Natural killer cell (primary cell): ENCODE measurements at regions not wholly inside any gene's neighbourhood (a gene's known extent, or its start where the extent isn't known, plus 50 kb on each side); places are given as distances from the start of the nearest gene placed in this dataset.

Experiments used
- ATAC-seq, 3 donors: fragments of 150-1000 bp in 2 of 3; fragments of 200-7000 bp in 1 of 3; cut with Tn5 transposase; 1 replicate in 1 of 3; 2 replicates in 2 of 3; pipeline ENCODE4 v1.10.0; 2021; ENCODE audit warnings: mild to moderate bottlenecking in 2 of 3, moderate library complexity in 2 of 3
- DNase-seq, 2 donors: peaks; one replicate each; pipeline versions ENCODE4 v3.0.0 to v3.0.0-alpha.2; 2013 to 2021; ENCODE audit warnings: mixed read lengths in 1 of 2
- H3K27ac ChIP-seq: one replicate; pipeline ENCODE4 v1.5.1; 2013; ENCODE audit warnings: mild to moderate bottlenecking, low read length
- H3K27me3 ChIP-seq: one replicate; pipeline ENCODE4 v1.6.1; 2013; ENCODE audit warnings: low read length; ENCODE audit not compliant: control insufficient read depth, insufficient read depth
- H3K36me3 ChIP-seq: one replicate; pipeline ENCODE4 v1.6.1; 2013; ENCODE audit warnings: low read length; ENCODE audit not compliant: control insufficient read depth, insufficient read depth
- H3K4me1 ChIP-seq: one replicate; pipeline ENCODE4 v1.6.1; 2013; ENCODE audit warnings: low read length; ENCODE audit not compliant: control insufficient read depth, insufficient read depth
- H3K4me3 ChIP-seq: one replicate; pipeline ENCODE4 v1.5.1; 2013; ENCODE audit warnings: low read length
- H3K9me3 ChIP-seq: one replicate; pipeline ENCODE4 v1.6.1; 2013; ENCODE audit warnings: low read length; ENCODE audit not compliant: control insufficient read depth, insufficient read depth
- H3K27ac Mint-ChIP-seq, 2 donors: one replicate each; pipeline ENCODE4 v1.8.0; 2022; ENCODE audit warnings: mild to moderate bottlenecking in 2 of 2, mixed read lengths in 2 of 2, moderate library complexity in 1 of 2
- H3K27me3 Mint-ChIP-seq, 2 donors: one replicate each; pipeline ENCODE4 v1.8.0; 2022; ENCODE audit warnings: low read depth in 2 of 2, mixed read lengths in 2 of 2
- H3K36me3 Mint-ChIP-seq: one replicate; pipeline ENCODE4 v1.8.0; 2022; ENCODE audit warnings: mixed read lengths
- H3K4me1 Mint-ChIP-seq, 2 donors: one replicate each; pipeline ENCODE4 v1.8.0; 2022; ENCODE audit warnings: mixed read lengths in 2 of 2
- H3K4me3 Mint-ChIP-seq: one replicate; pipeline ENCODE4 v1.8.0; 2022; ENCODE audit warnings: mild to moderate bottlenecking, moderate library complexity, mixed read lengths
- H3K9me3 Mint-ChIP-seq, 2 donors: one replicate each; pipeline ENCODE4 v1.8.0; 2022; ENCODE audit warnings: mixed read lengths in 2 of 2
- WGBS: methylation state at CpG from one replicate; pipeline ENCODE4 v1.1.7; 2013; ENCODE audit warnings: missing lambda C conversion rate; ENCODE audit not compliant: insufficient coverage; 5-methylcytosine and 5-hydroxymethylcytosine counted together
- intact Hi-C: fragments of 100-400 bp; cut with micrococcal nuclease; formaldehyde crosslinking; loops from one replicate; pipeline ENCODE4 v1.14.2; 2022
- TF ChIP-seq, protein P1 (sequence below): fragments of 200-600 bp; IDR thresholded peaks from one replicate; pipeline ENCODE4 v1.8.0; 2022; ENCODE audit warnings: antibody characterized with exemption

DNA sequence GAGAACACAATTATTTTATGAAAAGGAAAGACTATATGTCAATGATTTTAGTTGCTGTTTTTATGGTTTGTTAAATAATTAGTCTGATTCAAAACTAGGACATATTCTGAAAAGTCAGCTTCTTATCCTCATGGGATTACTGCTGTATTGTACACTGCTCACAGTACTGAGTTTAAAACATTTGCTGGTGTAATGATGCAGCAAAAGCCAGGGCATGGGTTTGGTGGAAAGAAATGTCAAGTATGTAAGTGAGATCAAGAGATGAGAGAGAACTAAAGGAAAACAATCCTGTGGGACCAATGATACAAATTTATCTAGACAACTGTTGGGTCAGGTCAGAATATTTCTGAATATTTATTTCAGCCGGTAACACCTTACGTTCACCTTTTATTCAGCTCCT lies 210.1 kb upstream of the ARHGEF26 start:
- no peak for DNase-seq
- intact Hi-C loops, result no loop called here
- peaks cover 0 to 3% of the 10 kb centered on the region in 2 donors for H3K9me3 Mint-ChIP-seq

DNA sequence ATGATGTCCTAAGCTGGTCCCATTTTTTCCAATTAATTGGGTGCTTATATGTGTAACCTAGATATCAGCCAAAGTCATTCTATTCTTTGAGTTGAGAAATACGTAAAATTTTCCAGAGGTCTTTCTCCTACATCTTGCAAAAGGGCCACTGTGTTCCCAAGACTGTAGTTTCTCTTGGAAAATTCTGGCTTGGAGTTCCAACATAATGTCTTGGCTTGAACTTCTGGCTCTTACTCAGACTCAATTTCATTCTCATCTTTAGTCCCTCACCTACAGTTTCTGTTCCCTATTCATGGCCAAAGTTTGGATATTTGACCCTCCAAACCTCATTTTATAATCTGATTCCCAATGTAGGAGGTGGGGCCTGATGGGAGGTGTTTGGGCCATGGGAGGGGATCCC lies 201.4 kb upstream of the ARHGEF26 start:
- H3K9me3 Mint-ChIP-seq, result peaks cover 0 to 13% of the 10 kb centered on the region in 2 donors
- no peak overlapping the region for H3K4me3 ChIP-seq
- WGBS, result 100% methylated on average over 1 of the region's 1 CpG
- TF ChIP-seq, protein P1, sequence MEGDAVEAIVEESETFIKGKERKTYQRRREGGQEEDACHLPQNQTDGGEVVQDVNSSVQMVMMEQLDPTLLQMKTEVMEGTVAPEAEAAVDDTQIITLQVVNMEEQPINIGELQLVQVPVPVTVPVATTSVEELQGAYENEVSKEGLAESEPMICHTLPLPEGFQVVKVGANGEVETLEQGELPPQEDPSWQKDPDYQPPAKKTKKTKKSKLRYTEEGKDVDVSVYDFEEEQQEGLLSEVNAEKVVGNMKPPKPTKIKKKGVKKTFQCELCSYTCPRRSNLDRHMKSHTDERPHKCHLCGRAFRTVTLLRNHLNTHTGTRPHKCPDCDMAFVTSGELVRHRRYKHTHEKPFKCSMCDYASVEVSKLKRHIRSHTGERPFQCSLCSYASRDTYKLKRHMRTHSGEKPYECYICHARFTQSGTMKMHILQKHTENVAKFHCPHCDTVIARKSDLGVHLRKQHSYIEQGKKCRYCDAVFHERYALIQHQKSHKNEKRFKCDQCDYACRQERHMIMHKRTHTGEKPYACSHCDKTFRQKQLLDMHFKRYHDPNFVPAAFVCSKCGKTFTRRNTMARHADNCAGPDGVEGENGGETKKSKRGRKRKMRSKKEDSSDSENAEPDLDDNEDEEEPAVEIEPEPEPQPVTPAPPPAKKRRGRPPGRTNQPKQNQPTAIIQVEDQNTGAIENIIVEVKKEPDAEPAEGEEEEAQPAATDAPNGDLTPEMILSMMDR, result no peak
- H3K27ac Mint-ChIP-seq, result no peak overlapping the region
- H3K27ac ChIP-seq, result no peak overlapping the region
- H3K27me3 ChIP-seq, result no peaks in the 10 kb centered on the region
- DNase-seq, result no peak
- H3K4me1 Mint-ChIP-seq, result no peaks in the 10 kb centered on the region
- H3K27me3 Mint-ChIP-seq, result no peaks in the 10 kb centered on the region
- no peaks in the 10 kb centered on the region for H3K4me1 ChIP-seq
- intact Hi-C loops, result no loop called here
- no peaks in the 10 kb centered on the region for H3K36me3 Mint-ChIP-seq
- H3K4me3 Mint-ChIP-seq, result no peak overlapping the region
- no peaks in the 10 kb centered on the region for H3K9me3 ChIP-seq
- H3K36me3 ChIP-seq, result no peaks in the 10 kb centered on the region
- no peak for ATAC-seq

More for the DNA sequence above, 210.1 kb upstream of the ARHGEF26 start:
- Mint-ChIP-seq H3K27ac (no peak overlapping the region), H3K4me1 (no peaks in the 10 kb centered on the region), H3K36me3 (no peaks in the 10 kb centered on the region), H3K27me3 (peaks cover 0 to 4% of the 10 kb centered on the region in 2 donors), H3K4me3 (no peak overlapping the region)
- no peak overlapping the region for H3K27ac ChIP-seq
- TF ChIP-seq, protein P1, result no peak
- H3K4me3 ChIP-seq, result no peak overlapping the region
- H3K4me1 ChIP-seq, result no peaks in the 10 kb centered on the region
- 90% methylated on average over 2 of the region's 2 CpGs for WGBS
- no peaks in the 10 kb centered on the region for H3K9me3 ChIP-seq
- H3K27me3 ChIP-seq, result no peaks in the 10 kb centered on the region
- no peaks in the 10 kb centered on the region for H3K36me3 ChIP-seq
- no peak for ATAC-seq

DNA sequence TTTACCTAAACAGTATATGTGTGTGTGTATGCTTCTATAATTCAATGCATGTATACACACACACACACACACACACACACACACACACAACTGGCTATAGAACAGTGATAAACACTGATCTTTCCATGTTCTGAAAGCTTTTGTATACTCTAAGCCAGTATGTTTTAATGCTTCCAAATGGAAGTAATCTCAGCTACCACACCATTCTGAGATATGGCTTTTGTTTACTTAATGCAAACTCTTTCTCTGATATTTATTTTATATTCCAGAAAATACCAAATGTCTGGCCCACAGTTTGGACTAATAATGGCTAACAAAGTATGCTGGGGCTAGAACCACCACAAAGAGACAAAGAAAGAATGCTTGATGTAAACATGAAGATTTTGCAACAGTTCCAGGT lies 199.4 kb upstream of the ARHGEF26 start:
- intact Hi-C loops, result no loop called here
- ATAC-seq (no peak), DNase-seq (no peak)
- H3K4me1 Mint-ChIP-seq, result no peaks in the 10 kb centered on the region
- peaks cover 0 to 10% of the 10 kb centered on the region in 2 donors for H3K9me3 Mint-ChIP-seq
- no peak overlapping the region for H3K4me3 Mint-ChIP-seq
- Histone ChIP-seq H3K27me3 (no peaks in the 10 kb centered on the region), H3K4me3 (no peak overlapping the region), H3K4me1 (no peaks in the 10 kb centered on the region), H3K27ac (no peak overlapping the region), H3K36me3 (no peaks in the 10 kb centered on the region), H3K9me3 (no peaks in the 10 kb centered on the region)
- H3K27ac Mint-ChIP-seq, result no peak overlapping the region
- no peaks in the 10 kb centered on the region for H3K27me3 Mint-ChIP-seq
- TF ChIP-seq, protein P1, result no peak
- no peaks in the 10 kb centered on the region for H3K36me3 Mint-ChIP-seq

DNA sequence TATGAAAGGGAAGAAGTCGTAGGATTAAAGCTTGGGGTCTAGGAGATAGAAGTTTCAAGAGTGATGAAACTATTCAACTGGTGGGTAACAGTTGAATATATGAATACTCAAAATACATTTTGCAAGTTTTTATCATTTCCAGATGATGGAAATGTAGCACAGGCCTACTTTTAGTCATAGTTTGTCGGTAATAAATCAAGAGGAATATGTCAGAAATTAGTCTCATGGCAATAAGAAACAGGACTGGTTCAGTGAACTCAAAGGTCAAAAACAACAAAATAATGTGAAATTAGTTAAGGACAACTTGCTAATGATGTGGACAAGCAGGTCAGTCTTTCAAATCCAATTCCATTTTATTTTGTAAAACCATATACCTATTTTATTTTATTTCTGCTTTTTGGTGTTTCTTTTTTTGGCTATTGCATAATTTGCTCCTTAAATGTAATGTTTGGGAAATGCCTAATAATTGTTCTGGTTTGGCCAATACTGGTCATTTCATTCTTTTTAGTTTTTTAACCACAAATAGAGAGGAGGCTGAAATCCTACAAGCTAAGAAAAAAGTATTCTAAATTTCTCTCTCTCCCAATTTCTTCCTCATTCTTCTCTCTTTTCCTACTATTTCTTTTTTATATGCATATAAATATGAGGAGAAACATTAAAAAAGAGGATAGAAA lies 195.2 kb upstream of the ARHGEF26 start:
- Histone ChIP-seq H3K9me3 (no peaks in the 10 kb centered on the region), H3K4me3 (no peak overlapping the region), H3K27me3 (no peaks in the 10 kb centered on the region), H3K36me3 (no peaks in the 10 kb centered on the region), H3K27ac (no peak overlapping the region), H3K4me1 (no peaks in the 10 kb centered on the region)
- peaks cover 0 to 4% of the 10 kb centered on the region in 2 donors for H3K9me3 Mint-ChIP-seq
- 90% methylated on average over 2 of the region's 2 CpGs for WGBS
- intact Hi-C loops, result no loop called here
- no peak overlapping the region for H3K27ac Mint-ChIP-seq
- H3K4me3 Mint-ChIP-seq, result no peak overlapping the region
- ATAC-seq (no peak), DNase-seq (no peak)
- TF ChIP-seq, protein P1, result no peak
- no peaks in the 10 kb centered on the region for H3K36me3 Mint-ChIP-seq
- no peaks in the 10 kb centered on the region for H3K27me3 Mint-ChIP-seq
- H3K4me1 Mint-ChIP-seq, result no peaks in the 10 kb centered on the region
